OCI-LY1 (cell line): ENCODE measurements at regions not wholly inside any gene's neighbourhood (a gene's known extent, or its start where the extent isn't known, plus 50 kb on each side); places are given as distances from the start of the nearest gene placed in this dataset.

Experiments
- H2AFZ ChIP-seq: fragments of 200-600 bp; sonication (generic), shearing (Covaris generic); 2 replicates; pipeline ENCODE4 v1.6.0; 2014; ENCODE audit warnings: antibody characterized with exemption, mild to moderate bottlenecking, low read length
- H3F3A ChIP-seq: fragments of 200-600 bp; sonication (generic), shearing (Covaris generic); 2 replicates; pipeline ENCODE4 v1.6.0; 2014; ENCODE audit warnings: mild to moderate bottlenecking, antibody characterized with exemption, low read length, moderate library complexity; ENCODE audit not compliant: insufficient read depth
- H3K27ac ChIP-seq: fragments of 200-600 bp; sonication (generic); 2 replicates; pipeline ENCODE4 v1.5.1; 2014; ENCODE audit warnings: low read length, mixed run types, mild to moderate bottlenecking, low read depth; ENCODE audit not compliant: poor library complexity, severe bottlenecking
- H3K27me3 ChIP-seq: fragments of 200-600 bp; sonication (generic); 2 replicates; pipeline ENCODE4 v1.6.0; 2014; ENCODE audit warnings: antibody characterized with exemption, mild to moderate bottlenecking, low read length, moderate library complexity; ENCODE audit not compliant: insufficient read depth
- H3K36me3 ChIP-seq: fragments of 200-600 bp; sonication (generic); 2 replicates; pipeline ENCODE4 v1.6.1; 2014; ENCODE audit warnings: mild to moderate bottlenecking, antibody characterized with exemption, low read length, moderate library complexity, mixed read lengths; ENCODE audit not compliant: insufficient read depth
- H3K4me1 ChIP-seq: fragments of 200-600 bp; sonication (generic); 2 replicates; pipeline ENCODE4 v1.5.1; 2014; ENCODE audit warnings: mild to moderate bottlenecking, low read length, moderate library complexity; ENCODE audit not compliant: insufficient read depth, severe bottlenecking
- H3K4me2 ChIP-seq: fragments of 200-600 bp; sonication (generic), shearing (Covaris generic); 2 replicates; pipeline ENCODE4 v1.6.1; 2014; ENCODE audit warnings: low read length
- H3K4me3 ChIP-seq: fragments of 200-600 bp; sonication (generic); 2 replicates; pipeline ENCODE4 v1.5.1; 2014; ENCODE audit warnings: low read length, low read depth, mild to moderate bottlenecking, mixed read lengths; ENCODE audit not compliant: poor library complexity, severe bottlenecking
- H3K79me2 ChIP-seq: fragments of 200-600 bp; shearing (Covaris generic); 2 replicates; pipeline ENCODE4 v1.6.1; 2016; ENCODE audit warnings: mixed run types, low read length, mixed read lengths; ENCODE audit not compliant: insufficient read depth
- H3K9ac ChIP-seq: fragments of 200-600 bp; sonication (generic), shearing (Covaris generic); 2 replicates; pipeline ENCODE4 v1.6.1; 2014; ENCODE audit warnings: mild to moderate bottlenecking, low read length, mixed read lengths
- H3K9me2 ChIP-seq: fragments of 200-600 bp; sonication (generic), shearing (Covaris generic); 2 replicates; pipeline ENCODE4 v1.6.1; 2014; ENCODE audit warnings: low read depth, mild to moderate bottlenecking, low read length, mixed read lengths
- H3K9me3 ChIP-seq: fragments of 200-600 bp; shearing (Covaris generic); 2 replicates; pipeline ENCODE4 v1.6.1; 2014; ENCODE audit warnings: low read length, mixed read lengths
- H4K20me1 ChIP-seq: fragments of 200-600 bp; sonication (generic), shearing (Covaris generic); 2 replicates; pipeline ENCODE4 v1.6.0; 2016; ENCODE audit warnings: mild to moderate bottlenecking, low read length; ENCODE audit not compliant: insufficient read depth
- CTCF ChIP-seq: fragments of 200-600 bp; sonication (generic), shearing (Covaris generic); IDR thresholded peaks from 2 replicates; pipeline ENCODE4 v1.5.1; 2017; ENCODE audit warnings: mild to moderate bottlenecking, antibody characterized with exemption, low read length, moderate library complexity, mixed read lengths
- EZH2 ChIP-seq: fragments of 200-600 bp; sonication (generic), shearing (Covaris generic); IDR thresholded peaks from 2 replicates; pipeline ENCODE4 v1.8.0; 2017; ENCODE audit warnings: borderline replicate concordance, mixed run types, mild to moderate bottlenecking, antibody characterized with exemption, low read length, moderate library complexity, mixed read lengths

GRCh38 chr4:125732632-125733031 is 417.9 kb downstream of the FAT4 start:
- Histone ChIP-seq H3K4me2 (no peak overlapping the region), H3K9me3 (no peaks in the 10 kb centered on the region), H3K79me2 (no peaks in the 10 kb centered on the region), H3K27me3 (no peaks in the 10 kb centered on the region), H3K36me3 (no peaks in the 10 kb centered on the region), H3K4me3 (no peak overlapping the region), H2AFZ (no peak overlapping the region), H3F3A (no peaks in the 10 kb centered on the region), H3K9me2 (no peaks in the 10 kb centered on the region), H3K9ac (no peak overlapping the region), H3K27ac (no peak overlapping the region), H4K20me1 (no peaks in the 10 kb centered on the region), H3K4me1 (no peaks in the 10 kb centered on the region)
- TF ChIP-seq EZH2: no peak
- no peak for TF ChIP-seq CTCF

GRCh38 chr4:125734504-125734903 is 419.7 kb downstream of the FAT4 start:
- Histone ChIP-seq H3K27ac (no peak overlapping the region), H3F3A (no peaks in the 10 kb centered on the region), H3K4me2 (no peak overlapping the region), H4K20me1 (no peaks in the 10 kb centered on the region), H3K36me3 (no peaks in the 10 kb centered on the region), H3K9me2 (no peaks in the 10 kb centered on the region), H2AFZ (no peak overlapping the region), H3K9me3 (no peaks in the 10 kb centered on the region), H3K27me3 (no peaks in the 10 kb centered on the region), H3K4me1 (no peaks in the 10 kb centered on the region), H3K9ac (no peak overlapping the region), H3K4me3 (no peak overlapping the region), H3K79me2 (no peaks in the 10 kb centered on the region)
- TF ChIP-seq EZH2 (no peak), CTCF (no peak)

DNA sequence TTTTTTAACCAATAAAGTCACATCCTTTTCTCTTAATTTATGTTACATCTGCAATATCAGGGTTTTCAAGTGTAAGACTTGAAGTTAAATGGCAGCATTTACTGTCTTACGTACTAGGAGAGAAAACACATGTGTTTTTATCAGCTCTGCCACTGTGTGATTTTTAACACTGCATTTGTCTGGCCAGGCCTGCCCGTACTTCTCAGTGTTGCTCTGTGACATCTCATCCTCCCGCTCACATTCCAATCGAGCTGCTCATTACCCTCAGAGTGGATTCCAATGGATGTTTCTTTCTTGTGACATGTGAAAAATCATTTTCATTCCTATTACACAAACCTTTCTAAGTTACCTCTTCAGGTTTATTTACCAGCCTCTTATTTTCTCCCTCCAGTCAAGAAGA is 420.3 kb downstream of the FAT4 start:
- H3K9ac ChIP-seq: no peak overlapping the region
- H3K4me2 ChIP-seq: no peak overlapping the region
- TF ChIP-seq EZH2 (no peak), CTCF (no peak)

More for the DNA sequence above, 420.3 kb downstream of the FAT4 start:
- Histone ChIP-seq H2AFZ (no peak overlapping the region), H4K20me1 (no peaks in the 10 kb centered on the region), H3K27me3 (no peaks in the 10 kb centered on the region), H3K27ac (no peak overlapping the region), H3K9me2 (no peaks in the 10 kb centered on the region), H3K36me3 (no peaks in the 10 kb centered on the region), H3K4me1 (no peaks in the 10 kb centered on the region), H3K4me3 (no peak overlapping the region), H3K9me3 (no peaks in the 10 kb centered on the region), H3K79me2 (no peaks in the 10 kb centered on the region), H3F3A (no peaks in the 10 kb centered on the region)
